Subcutaneous abdominal adipose tissue (tissue), 5 donors: ENCODE measurements at regions not wholly inside any gene's neighbourhood (a gene's known extent, or its start where the extent isn't known, plus 50 kb on each side); places are given as distances from the start of the nearest gene placed in this dataset.

Experiments
- H3K27ac ChIP-seq: one replicate; pipeline ENCODE4 v1.7.0; 2013; ENCODE audit warnings: low read depth, mild to moderate bottlenecking, inconsistent platforms, low read length, moderate library complexity
- H3K27me3 ChIP-seq, 5 donors: one replicate each; pipeline ENCODE4 v1.7.0; 2013; ENCODE audit warnings: low read length in 5 of 5, inconsistent platforms in 1 of 5; ENCODE audit not compliant: control insufficient read depth in 5 of 5, insufficient read depth in 4 of 5
- H3K36me3 ChIP-seq, 5 donors: one replicate each; pipeline ENCODE4 v1.7.0; 2013; ENCODE audit warnings: low read length in 5 of 5; ENCODE audit not compliant: control insufficient read depth in 5 of 5, insufficient read depth in 5 of 5
- H3K4me1 ChIP-seq, 5 donors: one replicate each; pipeline ENCODE4 v1.7.0; 2013; ENCODE audit warnings: low read length in 5 of 5, mild to moderate bottlenecking in 3 of 5, moderate library complexity in 1 of 5; ENCODE audit not compliant: control insufficient read depth in 5 of 5, insufficient read depth in 5 of 5
- H3K4me3 ChIP-seq, 5 donors: one replicate each; pipeline ENCODE4 v1.7.0; 2013; ENCODE audit warnings: low read length in 5 of 5, low read depth in 1 of 5
- H3K9ac ChIP-seq, 5 donors: one replicate each; pipeline ENCODE4 v1.7.0; 2013; ENCODE audit warnings: low read length in 5 of 5, mild to moderate bottlenecking in 4 of 5, moderate library complexity in 3 of 5
- H3K9me3 ChIP-seq, 5 donors: one replicate each; pipeline ENCODE4 v1.7.0; 2013; ENCODE audit warnings: low read length in 5 of 5; ENCODE audit not compliant: control insufficient read depth in 5 of 5
- donor health status: healthy.
- donor health status: healthy.
- donor health status: healthy.
- donor health status: healthy.
- donor health status: healthy.

- Histone ChIP-seq H3K4me1 (no peaks in the 10 kb centered on the region), H3K36me3 (no peaks in the 10 kb centered on the region), H3K9ac (no peak overlapping the region), H3K4me3 (no peak overlapping the region), H3K9me3 (no peaks in the 10 kb centered on the region), H3K27ac (no peak overlapping the region), H3K27me3 (no peaks in the 10 kb centered on the region)
These were observed 1173.3 kb downstream of the PCDH17 start for GRCh38 chr13:58804832-58805231.

DNA sequence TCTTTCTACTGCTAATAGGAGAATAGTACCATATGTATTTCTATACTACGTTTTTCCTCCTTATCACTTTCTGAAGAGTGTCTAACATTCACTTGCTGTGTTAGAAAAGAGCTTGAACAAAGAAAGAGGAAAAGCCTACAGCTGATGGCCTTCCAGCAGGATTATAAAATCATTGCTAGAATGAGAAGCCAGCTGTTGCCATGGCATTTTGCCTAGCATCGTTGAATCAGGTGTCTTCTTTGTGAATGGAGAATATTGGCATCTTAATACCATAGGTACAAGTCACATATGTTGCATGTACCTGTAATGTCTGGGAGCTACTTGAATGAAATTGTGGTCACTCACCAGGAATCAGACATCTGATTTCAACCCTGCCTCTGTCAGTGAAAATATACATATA, 1174.9 kb downstream of the PCDH17 start:
- H3K9me3 ChIP-seq, result peaks cover 0 to 2% (median 0%) of the 10 kb centered on the region in 5 donors
- no peaks in the 10 kb centered on the region for H3K27me3 ChIP-seq
- no peak overlapping the region for H3K4me3 ChIP-seq
- H3K9ac ChIP-seq, result no peak overlapping the region
- no peak overlapping the region for H3K27ac ChIP-seq
- no peaks in the 10 kb centered on the region for H3K36me3 ChIP-seq
- H3K4me1 ChIP-seq, result no peaks in the 10 kb centered on the region

GRCh38 chr13:58823701-58824100, 1192.2 kb downstream of the PCDH17 start:
- Histone ChIP-seq H3K4me1 (no peaks in the 10 kb centered on the region), H3K27ac (no peak overlapping the region), H3K9ac (no peak overlapping the region), H3K4me3 (no peak overlapping the region), H3K9me3 (no peaks in the 10 kb centered on the region), H3K27me3 (no peaks in the 10 kb centered on the region), H3K36me3 (no peaks in the 10 kb centered on the region)

GRCh38 chr13:58827904-58828303, 1196.4 kb downstream of the PCDH17 start:
- Histone ChIP-seq H3K36me3 (no peaks in the 10 kb centered on the region), H3K9ac (no peak overlapping the region), H3K27ac (no peak overlapping the region), H3K9me3 (no peaks in the 10 kb centered on the region), H3K4me1 (no peaks in the 10 kb centered on the region), H3K27me3 (no peaks in the 10 kb centered on the region), H3K4me3 (no peak overlapping the region)

GRCh38 chr13:58830841-58831240, 1199.3 kb downstream of the PCDH17 start:
- Histone ChIP-seq H3K9ac (no peak overlapping the region), H3K4me1 (no peaks in the 10 kb centered on the region), H3K27me3 (no peaks in the 10 kb centered on the region), H3K9me3 (peaks cover 0 to 5% (median 0%) of the 10 kb centered on the region in 5 donors), H3K4me3 (no peak overlapping the region), H3K36me3 (no peaks in the 10 kb centered on the region), H3K27ac (no peak overlapping the region)

DNA sequence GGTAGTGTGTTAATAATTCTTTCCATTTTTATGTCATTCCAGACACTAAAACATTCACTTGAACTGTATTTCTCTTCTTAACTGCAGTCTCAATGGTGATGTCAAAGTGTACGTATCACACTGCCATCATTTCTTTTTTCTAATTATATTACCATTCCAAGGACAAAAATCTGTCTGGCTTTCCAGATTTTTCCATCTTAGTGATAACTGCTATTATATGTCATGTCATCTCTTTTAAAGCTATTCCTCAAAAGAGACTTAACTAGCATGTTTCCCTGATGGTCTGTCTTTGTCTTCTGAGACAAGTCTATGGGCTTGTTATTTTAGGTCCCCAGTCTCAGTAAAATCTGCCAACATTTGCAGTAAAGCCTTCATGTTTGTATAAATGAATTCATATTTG, 1207.1 kb downstream of the PCDH17 start:
- H3K9me3 ChIP-seq, result peaks cover 0 to 8% (median 3%) of the 10 kb centered on the region in 5 donors
- H3K4me1 ChIP-seq, result no peaks in the 10 kb centered on the region
- no peaks in the 10 kb centered on the region for H3K36me3 ChIP-seq
- no peak overlapping the region for H3K9ac ChIP-seq
- H3K27ac ChIP-seq, result no peak overlapping the region
- H3K27me3 ChIP-seq, result no peaks in the 10 kb centered on the region
- no peak overlapping the region for H3K4me3 ChIP-seq

DNA sequence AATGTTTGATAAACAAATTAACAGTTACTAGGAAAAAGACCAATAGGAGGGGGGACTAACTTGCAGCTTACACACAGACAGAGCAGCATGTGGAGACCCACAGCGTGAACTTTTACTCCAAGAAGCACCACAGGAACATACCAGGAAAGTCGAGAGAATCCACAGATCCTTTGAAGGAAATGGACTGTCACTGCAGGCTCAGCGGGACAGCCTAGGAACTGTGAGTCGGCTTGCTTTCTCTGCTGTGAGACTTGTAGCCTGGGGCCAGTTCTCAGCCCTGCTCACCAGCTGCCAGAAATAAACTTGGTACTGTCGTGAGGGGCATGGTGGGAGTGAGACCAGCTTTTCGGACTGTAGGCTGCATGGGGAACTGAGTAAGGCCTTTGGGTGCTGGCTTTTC, 1211.5 kb downstream of the PCDH17 start:
- no peak overlapping the region for H3K27ac ChIP-seq
- no peak overlapping the region for H3K9ac ChIP-seq
- no peaks in the 10 kb centered on the region for H3K4me1 ChIP-seq
- H3K4me3 ChIP-seq, result peak overlapping the region in 1 of 5 donors; percentile 5
- no peaks in the 10 kb centered on the region for H3K36me3 ChIP-seq
- H3K9me3 ChIP-seq, result peaks cover 3 to 20% (median 6%) of the 10 kb centered on the region in 5 donors
- H3K27me3 ChIP-seq, result no peaks in the 10 kb centered on the region

DNA sequence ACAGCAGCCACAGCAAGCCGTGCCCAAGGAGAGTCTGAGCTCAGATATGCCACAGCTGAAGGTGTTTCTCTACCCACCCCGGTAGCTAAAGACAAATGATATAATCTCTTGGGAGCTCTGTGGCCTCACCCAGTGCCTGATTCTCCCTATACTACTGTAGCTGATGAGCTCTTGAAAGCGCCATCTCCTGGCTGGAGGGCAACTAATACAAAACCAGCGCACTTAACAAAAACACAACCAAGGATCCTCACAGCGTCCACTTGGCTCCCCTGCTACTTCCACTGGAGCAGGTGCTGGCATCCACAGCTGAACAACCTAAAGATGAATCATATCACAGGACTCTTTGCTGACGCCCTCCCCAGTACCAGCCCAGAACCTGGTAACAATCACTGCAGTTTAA, 1212.0 kb downstream of the PCDH17 start:
- peak overlapping the region in 1 of 5 donors; percentile 5 for H3K4me3 ChIP-seq
- H3K9me3 ChIP-seq, result peaks cover 3 to 20% (median 6%) of the 10 kb centered on the region in 5 donors
- H3K27me3 ChIP-seq, result no peaks in the 10 kb centered on the region
- H3K9ac ChIP-seq, result no peak overlapping the region
- no peaks in the 10 kb centered on the region for H3K4me1 ChIP-seq
- H3K27ac ChIP-seq, result no peak overlapping the region
- H3K36me3 ChIP-seq, result no peaks in the 10 kb centered on the region

DNA sequence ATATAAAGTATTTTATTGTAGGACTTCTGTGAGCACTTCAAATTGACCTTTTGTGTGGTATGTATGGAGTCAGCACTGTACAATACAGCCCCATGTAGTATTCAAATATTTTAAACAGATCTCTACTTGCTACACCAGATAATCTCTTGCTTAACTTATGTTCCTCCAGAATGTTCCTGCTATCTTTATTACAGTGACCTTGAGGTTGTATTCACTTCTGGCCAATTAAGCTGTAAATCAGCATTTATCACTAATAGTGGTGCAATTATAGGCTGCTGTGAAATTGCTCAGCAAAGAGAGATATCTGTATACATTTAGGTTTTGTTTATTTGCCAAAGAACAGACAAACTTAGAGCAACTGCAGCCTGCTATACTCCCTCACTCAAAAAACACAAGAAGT, 1218.6 kb downstream of the PCDH17 start:
- no peak overlapping the region for H3K4me3 ChIP-seq
- no peaks in the 10 kb centered on the region for H3K4me1 ChIP-seq
- H3K9me3 ChIP-seq, result peaks cover 0 to 6% (median 0%) of the 10 kb centered on the region in 5 donors

DNA sequence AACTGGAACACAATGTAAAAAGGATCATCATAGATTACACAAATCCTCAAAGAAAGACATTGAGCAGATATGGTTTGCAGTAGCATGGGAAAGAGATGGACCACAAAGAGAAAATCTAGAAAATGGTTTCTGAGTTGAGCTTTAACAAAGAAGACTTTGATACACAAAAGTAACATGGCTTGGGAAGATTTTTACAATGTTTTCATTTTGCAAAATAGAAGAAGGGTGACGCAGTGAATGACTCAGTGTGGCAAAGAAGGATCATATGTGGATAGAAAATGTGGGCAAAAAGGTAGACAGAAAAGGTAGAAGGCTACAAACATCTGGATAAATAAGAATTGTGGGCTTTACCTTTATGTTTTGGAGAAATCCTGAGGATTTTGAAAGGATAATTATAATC, 1220.5 kb downstream of the PCDH17 start:
- no peak overlapping the region for H3K9ac ChIP-seq
- no peaks in the 10 kb centered on the region for H3K36me3 ChIP-seq
- H3K27ac ChIP-seq, result no peak overlapping the region
- H3K9me3 ChIP-seq, result no peaks in the 10 kb centered on the region
- H3K4me1 ChIP-seq, result no peaks in the 10 kb centered on the region
- no peak overlapping the region for H3K4me3 ChIP-seq
- no peaks in the 10 kb centered on the region for H3K27me3 ChIP-seq

More for the DNA sequence above, 1218.6 kb downstream of the PCDH17 start:
- Histone ChIP-seq H3K27me3 (no peaks in the 10 kb centered on the region), H3K27ac (no peak overlapping the region), H3K36me3 (no peaks in the 10 kb centered on the region), H3K9ac (no peak overlapping the region)

GRCh38 chr13:58855283-58855682, 1223.7 kb downstream of the PCDH17 start:
- no peaks in the 10 kb centered on the region for H3K36me3 ChIP-seq
- H3K27me3 ChIP-seq, result no peaks in the 10 kb centered on the region
- H3K4me1 ChIP-seq, result no peaks in the 10 kb centered on the region
- H3K9me3 ChIP-seq, result peaks cover 0 to 2% (median 0%) of the 10 kb centered on the region in 5 donors
- no peak overlapping the region for H3K27ac ChIP-seq
- no peak overlapping the region for H3K9ac ChIP-seq
- no peak overlapping the region for H3K4me3 ChIP-seq
